GM21786 (cell line): ENCODE measurements at regions not wholly inside any gene's neighbourhood (a gene's known extent, or its start where the extent isn't known, plus 50 kb on each side); places are given as distances from the start of the nearest gene placed in this dataset.

ENCODE experiments used
- ATAC-seq: cut with Tn5 transposase; IDR thresholded peaks from one replicate; pipeline ENCODE4 v1.9.1; 2021; ENCODE audit not compliant: unreplicated experiment

- no peak for ATAC-seq
These were observed 363.3 kb downstream of the ZNF516 start for GRCh38 chr18:76131738-76132137.

GRCh38 chr18:76130845-76131244, 364.2 kb downstream of the ZNF516 start:
- ATAC-seq: no peak

GRCh38 chr18:76126327-76126726, 368.7 kb downstream of the ZNF516 start:
- ATAC-seq: no peak

- ATAC-seq: no peak
These were observed 374.0 kb downstream of the ZNF516 start for GRCh38 chr18:76121011-76121410.

- no peak for ATAC-seq
These were observed 379.5 kb downstream of the ZNF516 start for GRCh38 chr18:76115580-76115979.

DNA sequence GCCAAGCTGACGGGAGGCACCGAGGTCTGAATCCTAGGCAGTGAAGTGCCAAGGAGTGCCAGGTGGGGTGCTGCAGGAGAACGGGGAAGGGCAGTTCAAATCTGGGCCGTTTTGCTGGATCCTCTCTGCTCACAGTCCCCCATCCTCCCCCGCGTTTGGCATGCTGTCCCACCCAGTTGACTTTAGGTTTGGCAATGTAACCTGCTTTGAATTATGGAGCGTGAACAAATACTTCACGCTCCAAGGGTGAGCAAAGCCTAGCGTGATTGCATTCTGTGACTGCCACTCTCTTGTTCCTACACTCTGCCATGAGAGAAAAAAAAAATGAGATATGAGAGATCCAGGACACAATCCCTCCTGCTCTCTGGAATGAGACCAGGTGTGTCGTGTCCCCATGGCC, 381.9 kb downstream of the ZNF516 start:
- no peak for ATAC-seq

DNA sequence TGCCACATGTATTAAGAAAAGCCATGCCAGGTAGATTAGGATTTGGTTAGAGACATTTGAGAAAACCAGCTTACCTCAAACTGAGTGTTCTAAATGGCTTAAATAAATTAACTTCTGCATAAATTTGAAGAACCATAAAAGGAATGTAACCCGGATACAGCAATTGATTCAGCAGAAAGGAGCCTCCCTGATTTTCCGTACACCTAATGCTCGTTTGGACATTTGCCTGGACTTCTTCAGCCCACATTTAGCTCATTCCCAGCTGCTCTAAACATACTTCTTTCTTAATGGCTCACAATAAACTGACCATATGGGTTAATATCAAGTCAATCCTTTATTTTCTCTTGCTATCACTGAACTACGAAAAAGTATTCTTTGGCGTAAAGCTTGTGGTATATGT, 392.4 kb downstream of the ZNF516 start:
- ATAC-seq: no peak

GRCh38 chr18:76102156-76102555, 392.9 kb downstream of the ZNF516 start:
- no peak for ATAC-seq

GRCh38 chr18:76099931-76100457, 395.0 kb downstream of the ZNF516 start:
- no peak for ATAC-seq

DNA sequence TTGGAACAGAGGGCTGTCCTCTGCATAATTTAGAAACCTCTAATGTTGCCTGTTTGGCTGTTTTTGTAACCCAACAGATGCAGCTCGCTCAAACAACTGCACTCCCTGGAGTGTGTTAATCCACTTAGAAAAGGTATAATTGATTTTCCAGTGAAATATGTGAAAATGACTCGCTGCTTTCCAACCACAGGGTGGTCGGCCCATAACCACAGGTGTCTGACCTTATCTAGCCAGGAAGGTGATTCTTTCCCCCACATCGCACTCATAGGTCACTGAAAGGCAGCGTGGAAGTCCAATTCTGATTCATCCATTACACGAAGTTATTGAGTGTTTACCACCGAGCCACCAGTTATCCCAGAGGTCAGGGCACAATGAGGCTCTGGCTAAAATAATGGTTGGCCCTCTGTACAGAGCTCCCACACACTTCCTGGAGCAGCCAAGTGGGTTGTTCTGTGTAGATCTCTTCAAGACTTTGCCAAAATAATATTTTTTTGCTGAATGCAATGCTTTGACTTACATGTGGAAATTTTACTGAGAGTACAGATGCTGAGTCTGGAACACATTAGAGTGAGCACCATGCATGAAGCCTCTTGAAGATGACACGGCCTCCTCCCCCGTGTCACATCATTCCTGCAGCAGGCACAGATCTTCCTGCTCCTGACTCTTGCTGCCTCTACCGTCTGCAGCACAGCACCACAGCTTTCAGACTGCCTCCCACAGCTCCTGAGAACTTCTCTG, 396.2 kb downstream of the ZNF516 start:
- no peak for ATAC-seq

DNA sequence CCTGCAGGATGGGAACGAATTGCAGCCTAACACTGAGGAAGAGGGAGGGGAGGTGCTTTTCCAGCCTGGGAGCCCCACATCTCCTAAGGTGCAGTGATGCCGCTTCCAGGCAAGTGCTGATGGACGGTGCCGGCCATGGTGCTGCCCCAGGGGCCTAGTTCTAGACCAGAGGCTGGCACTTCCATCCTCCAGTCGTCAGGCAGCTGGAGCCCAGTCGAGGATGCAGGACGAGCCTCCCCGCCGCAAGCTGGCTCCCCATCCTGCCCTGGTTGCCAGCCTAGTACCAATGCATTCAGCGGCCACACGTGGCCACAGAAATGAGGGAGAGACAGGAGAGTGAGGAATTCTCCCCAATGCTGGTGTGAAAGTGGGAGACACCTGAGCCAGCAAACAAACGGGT, 413.5 kb downstream of the ZNF516 start:
- ATAC-seq: no peak

GRCh38 chr18:76080430-76080829, 414.6 kb downstream of the ZNF516 start:
- no peak for ATAC-seq

- no peak for ATAC-seq
These were observed 419.3 kb downstream of the ZNF516 start for GRCh38 chr18:76075777-76076176.

DNA sequence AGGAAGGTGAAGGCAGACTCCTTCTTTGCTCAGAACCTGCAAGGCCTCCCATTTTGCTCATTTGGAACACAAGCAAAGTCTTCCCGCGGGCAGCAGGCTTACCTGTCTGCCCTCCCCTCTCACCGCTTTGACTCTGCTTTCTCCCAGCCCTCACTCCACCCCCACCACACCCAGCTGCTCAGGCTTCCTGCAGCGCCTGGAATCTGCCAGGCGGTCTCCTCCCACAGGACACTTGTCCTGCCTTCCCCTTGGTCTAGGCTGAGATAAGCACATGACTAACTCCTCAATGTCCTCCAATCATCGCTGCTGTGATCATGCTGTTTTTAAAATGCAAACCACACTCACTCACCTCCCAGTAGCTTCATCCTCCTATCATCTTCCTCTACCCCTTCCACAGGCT, 430.0 kb downstream of the ZNF516 start:
- no peak for ATAC-seq

- ATAC-seq: no peak
These were observed 436.9 kb downstream of the ZNF516 start for GRCh38 chr18:76058146-76058545.

- no peak for ATAC-seq
These were observed 437.7 kb downstream of the ZNF516 start for GRCh38 chr18:76057386-76057785.

DNA sequence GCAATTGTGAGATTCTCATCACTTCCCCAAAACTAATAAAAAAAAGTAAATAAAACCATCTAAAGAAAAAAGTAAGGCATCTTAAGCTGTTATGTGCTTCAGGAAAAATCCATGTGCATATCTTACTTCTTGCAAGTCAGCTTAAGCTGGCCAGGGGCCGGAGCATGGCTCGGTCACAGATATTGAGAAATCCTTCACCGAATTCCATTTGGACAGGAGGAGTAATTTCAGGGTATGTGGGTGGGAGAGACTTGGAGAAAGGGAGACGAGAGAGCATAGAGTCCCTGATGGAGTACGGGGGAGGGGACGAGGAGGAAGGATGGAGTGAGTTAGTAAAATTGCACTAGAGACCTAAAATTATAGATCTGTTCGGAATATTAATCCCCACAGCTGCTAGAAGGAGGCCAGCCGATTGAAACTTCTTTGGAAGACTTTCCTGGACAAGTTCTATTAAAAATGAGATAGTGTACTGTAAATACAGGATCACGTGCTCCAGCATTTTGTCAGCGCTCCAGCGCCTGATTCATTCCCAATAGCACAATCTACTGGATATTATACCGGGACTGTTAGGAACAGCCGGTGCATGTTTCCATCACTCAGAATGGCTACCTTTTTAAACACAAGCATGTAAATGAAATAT, 438.5 kb downstream of the ZNF516 start:
- no peak for ATAC-seq

DNA sequence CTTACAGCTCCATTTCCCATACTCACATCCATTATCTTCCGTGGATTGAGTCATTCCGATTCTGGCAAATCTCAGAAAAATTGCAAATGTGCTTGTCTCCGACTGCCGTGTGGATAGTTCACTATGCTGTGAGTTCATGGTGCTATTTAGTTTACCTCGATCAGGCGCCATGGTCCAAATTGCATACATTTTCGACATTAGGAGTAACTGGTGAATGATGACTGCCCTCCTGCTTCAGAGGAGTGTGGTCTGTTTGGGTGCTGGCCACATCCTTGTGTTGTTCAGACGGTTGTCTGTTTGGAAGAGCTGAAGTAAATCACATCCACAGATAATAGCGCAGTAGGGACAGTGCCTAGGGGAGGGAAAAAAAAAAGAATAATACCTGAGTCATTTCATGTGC, 439.5 kb downstream of the ZNF516 start:
- ATAC-seq: no peak

GRCh38 chr18:76055025-76055424, 440.0 kb downstream of the ZNF516 start:
- no peak for ATAC-seq

DNA sequence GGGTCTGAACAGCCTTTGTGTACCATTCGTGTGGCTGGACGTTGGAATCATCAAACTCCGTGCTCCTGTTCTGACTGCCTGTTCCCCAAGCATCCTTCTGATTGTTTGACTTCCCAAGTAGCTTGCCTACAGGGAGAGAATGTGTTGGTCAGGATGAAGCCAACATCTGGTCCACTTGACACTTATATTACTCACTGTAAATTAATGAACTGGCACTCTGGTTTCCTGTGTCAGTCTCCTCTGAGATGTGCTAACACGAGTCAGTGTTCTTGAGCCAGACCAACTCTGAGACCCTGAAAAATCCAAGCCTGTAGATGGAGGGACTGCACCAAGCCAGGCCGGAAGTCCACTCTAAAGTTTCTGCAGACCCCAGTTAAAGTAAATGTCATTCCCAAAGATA, 440.9 kb downstream of the ZNF516 start:
- no peak for ATAC-seq

- no peak for ATAC-seq
These were observed 441.5 kb downstream of the ZNF516 start for GRCh38 chr18:76053551-76053950.

- no peak for ATAC-seq
These were observed 442.8 kb downstream of the ZNF516 start for GRCh38 chr18:76052227-76052595.
